Activated naive CD8-positive, alpha-beta T cell (primary cell): ENCODE measurements at regions not wholly inside any gene's neighbourhood (a gene's known extent, or its start where the extent isn't known, plus 50 kb on each side); places are given as distances from the start of the nearest gene placed in this dataset.

Experiments used
- H3K27ac Mint-ChIP-seq: one replicate; pipeline ENCODE4 v1.8.0; 2021; ENCODE audit warnings: mixed read lengths
- H3K27me3 Mint-ChIP-seq: one replicate; pipeline ENCODE4 v1.8.0; 2021; ENCODE audit warnings: mixed read lengths
- H3K36me3 Mint-ChIP-seq: one replicate; pipeline ENCODE4 v1.8.0; 2021; ENCODE audit warnings: mixed read lengths
- H3K4me1 Mint-ChIP-seq: one replicate; pipeline ENCODE4 v1.8.0; 2021; ENCODE audit warnings: low read depth, mixed read lengths
- H3K4me3 Mint-ChIP-seq: one replicate; pipeline ENCODE4 v1.8.0; 2021; ENCODE audit warnings: mild to moderate bottlenecking, mixed read lengths
- H3K9me3 Mint-ChIP-seq: one replicate; pipeline ENCODE4 v1.8.0; 2021; ENCODE audit warnings: low read depth, mixed read lengths

GRCh38 chr20:60292001-60292520 lies 333.8 kb downstream of the CDH26 start:
- H3K9me3 Mint-ChIP-seq = peaks cover 11% of the 10 kb centered on the region
- H3K4me1 Mint-ChIP-seq = peaks cover 5% of the 10 kb centered on the region
- no peak overlapping the region for H3K4me3 Mint-ChIP-seq
- H3K27me3 Mint-ChIP-seq = no peaks in the 10 kb centered on the region
- no peak overlapping the region for H3K27ac Mint-ChIP-seq
- peaks cover 3% of the 10 kb centered on the region for H3K36me3 Mint-ChIP-seq

GRCh38 chr20:60294632-60295031 lies 336.4 kb downstream of the CDH26 start:
- Mint-ChIP-seq H3K4me1 (peaks cover 5% of the 10 kb centered on the region), H3K36me3 (peaks cover 3% of the 10 kb centered on the region), H3K4me3 (no peak overlapping the region), H3K9me3 (peaks cover 11% of the 10 kb centered on the region), H3K27me3 (no peaks in the 10 kb centered on the region), H3K27ac (no peak overlapping the region)

DNA sequence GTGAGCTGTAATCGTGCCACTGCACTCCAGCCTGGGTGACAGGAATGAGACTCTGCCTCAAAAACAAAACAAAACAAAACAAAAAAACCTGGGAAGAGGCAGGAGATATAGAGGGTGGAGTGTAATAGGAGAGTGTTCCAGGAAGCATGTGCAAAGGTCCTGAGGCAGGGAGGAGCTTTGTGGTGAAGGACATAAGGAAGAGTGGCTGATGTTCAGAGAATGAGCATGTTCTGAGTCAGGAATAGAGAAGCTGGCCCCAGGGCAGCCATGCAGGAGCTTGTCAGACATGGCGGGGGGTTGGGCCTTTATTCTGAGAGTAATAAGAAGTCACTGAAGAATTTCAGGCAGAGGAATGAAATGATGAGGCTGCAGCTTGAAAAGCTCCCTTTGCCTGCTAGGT lies 337.0 kb downstream of the CDH26 start:
- H3K27ac Mint-ChIP-seq = no peak overlapping the region
- no peaks in the 10 kb centered on the region for H3K27me3 Mint-ChIP-seq
- peaks cover 5% of the 10 kb centered on the region for H3K4me1 Mint-ChIP-seq
- peaks cover 3% of the 10 kb centered on the region for H3K36me3 Mint-ChIP-seq
- H3K4me3 Mint-ChIP-seq = no peak overlapping the region
- H3K9me3 Mint-ChIP-seq = peaks cover 11% of the 10 kb centered on the region

DNA sequence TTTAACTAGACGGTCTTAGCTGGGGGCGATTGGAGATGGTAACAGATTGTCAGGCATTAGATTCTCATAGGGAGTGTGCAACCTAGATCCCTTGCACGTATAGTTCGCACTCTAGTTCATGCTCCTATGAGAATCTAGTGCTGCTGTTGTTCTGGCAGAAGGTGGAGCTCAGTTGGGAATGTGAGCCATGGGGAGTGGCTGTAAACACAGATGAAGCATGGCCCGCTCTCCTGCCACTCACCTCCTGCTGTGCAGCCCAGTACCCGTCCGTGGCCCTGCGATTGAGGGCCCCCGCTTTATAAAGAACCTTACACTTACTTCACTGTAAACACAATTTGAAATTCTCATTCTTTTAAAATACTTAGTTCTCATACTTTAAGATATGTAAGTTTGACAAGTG lies 339.4 kb downstream of the CDH26 start:
- Mint-ChIP-seq H3K9me3 (no peaks in the 10 kb centered on the region), H3K27me3 (no peaks in the 10 kb centered on the region), H3K36me3 (no peaks in the 10 kb centered on the region), H3K4me1 (peaks cover 5% of the 10 kb centered on the region), H3K27ac (no peak overlapping the region), H3K4me3 (no peak overlapping the region)

GRCh38 chr20:60298647-60299046 lies 340.4 kb downstream of the CDH26 start:
- Mint-ChIP-seq H3K27ac (no peak overlapping the region), H3K27me3 (no peaks in the 10 kb centered on the region), H3K36me3 (no peaks in the 10 kb centered on the region), H3K4me1 (peaks cover 5% of the 10 kb centered on the region), H3K4me3 (no peak overlapping the region), H3K9me3 (no peaks in the 10 kb centered on the region)

GRCh38 chr20:60299951-60300350 lies 341.7 kb downstream of the CDH26 start:
- Mint-ChIP-seq H3K27ac (no peak overlapping the region), H3K27me3 (no peaks in the 10 kb centered on the region), H3K4me1 (no peaks in the 10 kb centered on the region), H3K36me3 (no peaks in the 10 kb centered on the region), H3K9me3 (no peaks in the 10 kb centered on the region), H3K4me3 (no peak overlapping the region)

- Mint-ChIP-seq H3K4me1 (no peaks in the 10 kb centered on the region), H3K4me3 (no peak overlapping the region), H3K36me3 (no peaks in the 10 kb centered on the region), H3K27ac (no peak overlapping the region), H3K27me3 (no peaks in the 10 kb centered on the region), H3K9me3 (no peaks in the 10 kb centered on the region)
These were observed 342.2 kb downstream of the CDH26 start for GRCh38 chr20:60300374-60300773.

- no peak overlapping the region for H3K4me3 Mint-ChIP-seq
- no peaks in the 10 kb centered on the region for H3K9me3 Mint-ChIP-seq
- no peaks in the 10 kb centered on the region for H3K27me3 Mint-ChIP-seq
- no peaks in the 10 kb centered on the region for H3K4me1 Mint-ChIP-seq
- no peaks in the 10 kb centered on the region for H3K36me3 Mint-ChIP-seq
- H3K27ac Mint-ChIP-seq = no peak overlapping the region
These were observed 344.7 kb downstream of the CDH26 start for GRCh38 chr20:60302875-60303274.

- H3K4me1 Mint-ChIP-seq = no peaks in the 10 kb centered on the region
- no peak overlapping the region for H3K4me3 Mint-ChIP-seq
- H3K9me3 Mint-ChIP-seq = no peaks in the 10 kb centered on the region
- no peak overlapping the region for H3K27ac Mint-ChIP-seq
- H3K36me3 Mint-ChIP-seq = no peaks in the 10 kb centered on the region
- H3K27me3 Mint-ChIP-seq = no peaks in the 10 kb centered on the region
These were observed 345.9 kb downstream of the CDH26 start for GRCh38 chr20:60304026-60304590.

DNA sequence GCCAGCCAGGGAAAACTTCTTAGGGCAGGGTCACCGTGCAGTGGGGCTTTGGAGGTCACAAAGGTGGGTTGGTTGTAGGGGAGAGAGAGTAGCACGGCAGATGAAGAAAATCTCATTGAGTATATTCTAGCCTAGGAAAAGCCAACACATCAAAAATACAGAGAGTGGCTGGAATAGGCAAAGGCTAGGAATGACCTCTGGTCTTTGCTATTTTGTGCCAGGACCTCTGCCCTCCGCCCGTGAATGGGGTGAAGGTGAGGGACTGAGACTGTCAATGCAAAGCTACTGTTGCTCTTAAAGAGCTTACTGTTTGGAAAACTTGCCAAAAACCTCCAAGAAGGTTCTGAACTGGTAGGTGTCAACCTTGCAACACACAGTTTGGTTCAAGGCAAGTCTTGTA lies 346.7 kb downstream of the CDH26 start:
- Mint-ChIP-seq H3K27ac (no peak overlapping the region), H3K9me3 (no peaks in the 10 kb centered on the region), H3K4me3 (no peak overlapping the region), H3K27me3 (no peaks in the 10 kb centered on the region), H3K36me3 (no peaks in the 10 kb centered on the region), H3K4me1 (no peaks in the 10 kb centered on the region)

DNA sequence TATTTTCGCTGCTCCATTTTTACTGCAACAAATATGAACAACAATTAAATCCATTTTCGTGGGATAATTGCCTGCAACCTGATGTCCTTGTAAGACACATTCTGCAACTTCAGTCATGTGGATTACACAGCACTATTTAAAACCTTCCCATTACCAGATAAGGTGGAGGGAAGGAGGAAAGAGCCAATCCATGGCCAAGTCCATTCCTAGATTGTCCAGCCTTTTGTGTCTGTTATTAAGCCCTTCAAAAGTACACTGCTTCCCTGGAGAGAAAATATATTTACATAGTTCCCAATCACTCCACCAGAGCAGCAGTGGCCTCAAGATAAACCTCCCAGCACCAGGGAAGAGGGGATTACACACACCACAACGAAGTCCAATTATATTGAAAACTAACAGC lies 347.9 kb downstream of the CDH26 start:
- H3K9me3 Mint-ChIP-seq = no peaks in the 10 kb centered on the region
- no peaks in the 10 kb centered on the region for H3K4me1 Mint-ChIP-seq
- no peaks in the 10 kb centered on the region for H3K27me3 Mint-ChIP-seq
- H3K36me3 Mint-ChIP-seq = no peaks in the 10 kb centered on the region
- H3K4me3 Mint-ChIP-seq = no peak overlapping the region
- no peak overlapping the region for H3K27ac Mint-ChIP-seq

DNA sequence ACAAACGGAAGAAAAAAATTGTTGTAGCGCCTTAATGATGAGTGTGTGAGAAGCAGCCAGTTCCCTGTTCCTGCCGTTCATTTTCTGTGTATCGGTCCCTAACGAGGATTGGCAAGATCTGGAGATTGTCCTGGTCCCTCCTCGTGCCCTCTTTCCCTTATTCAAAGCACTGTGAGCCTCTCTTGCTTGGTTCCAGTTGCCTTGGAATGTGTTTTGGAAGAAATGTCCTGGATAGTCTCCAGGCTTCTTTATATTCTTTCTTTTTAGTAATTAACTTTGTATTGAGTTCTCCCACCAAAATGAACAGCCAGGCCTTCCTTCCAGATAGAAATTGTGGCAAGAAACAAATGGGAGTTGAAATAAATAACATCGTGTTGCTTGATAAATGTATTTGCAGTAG lies 348.3 kb downstream of the CDH26 start:
- Mint-ChIP-seq H3K4me3 (no peak overlapping the region), H3K36me3 (no peaks in the 10 kb centered on the region), H3K27ac (no peak overlapping the region), H3K9me3 (no peaks in the 10 kb centered on the region), H3K27me3 (no peaks in the 10 kb centered on the region), H3K4me1 (no peaks in the 10 kb centered on the region)

GRCh38 chr20:60310560-60311349 lies 352.5 kb downstream of the CDH26 start:
- Mint-ChIP-seq H3K27me3 (no peaks in the 10 kb centered on the region), H3K4me1 (no peaks in the 10 kb centered on the region), H3K9me3 (no peaks in the 10 kb centered on the region), H3K4me3 (no peak overlapping the region), H3K36me3 (no peaks in the 10 kb centered on the region), H3K27ac (no peak overlapping the region)

- no peaks in the 10 kb centered on the region for H3K4me1 Mint-ChIP-seq
- no peaks in the 10 kb centered on the region for H3K36me3 Mint-ChIP-seq
- H3K4me3 Mint-ChIP-seq = no peak overlapping the region
- H3K27ac Mint-ChIP-seq = no peak overlapping the region
- no peaks in the 10 kb centered on the region for H3K27me3 Mint-ChIP-seq
- no peaks in the 10 kb centered on the region for H3K9me3 Mint-ChIP-seq
These were observed 355.0 kb downstream of the CDH26 start for GRCh38 chr20:60313191-60313590.

DNA sequence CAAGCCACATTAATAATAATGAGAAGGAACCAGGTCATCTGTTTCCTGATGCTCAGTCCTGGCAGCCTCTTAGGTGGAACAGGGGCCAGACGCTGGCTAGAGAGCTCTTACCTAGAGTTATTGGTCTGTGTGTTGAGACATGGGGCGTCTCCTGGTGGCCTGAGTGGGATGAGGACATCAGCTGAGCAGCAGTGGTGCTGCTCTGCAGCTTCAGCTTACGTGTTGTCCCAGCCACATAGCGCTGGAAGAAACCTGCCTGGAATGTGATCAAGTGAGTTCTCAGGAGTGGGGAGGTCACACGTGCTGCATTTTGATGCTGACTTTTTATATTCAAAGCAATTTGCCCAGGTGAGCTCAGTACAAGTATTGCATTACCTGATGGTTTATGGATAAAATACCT lies 355.4 kb downstream of the CDH26 start:
- H3K9me3 Mint-ChIP-seq = no peaks in the 10 kb centered on the region
- no peak overlapping the region for H3K27ac Mint-ChIP-seq
- H3K4me3 Mint-ChIP-seq = no peak overlapping the region
- no peaks in the 10 kb centered on the region for H3K4me1 Mint-ChIP-seq
- H3K27me3 Mint-ChIP-seq = no peaks in the 10 kb centered on the region
- H3K36me3 Mint-ChIP-seq = no peaks in the 10 kb centered on the region

DNA sequence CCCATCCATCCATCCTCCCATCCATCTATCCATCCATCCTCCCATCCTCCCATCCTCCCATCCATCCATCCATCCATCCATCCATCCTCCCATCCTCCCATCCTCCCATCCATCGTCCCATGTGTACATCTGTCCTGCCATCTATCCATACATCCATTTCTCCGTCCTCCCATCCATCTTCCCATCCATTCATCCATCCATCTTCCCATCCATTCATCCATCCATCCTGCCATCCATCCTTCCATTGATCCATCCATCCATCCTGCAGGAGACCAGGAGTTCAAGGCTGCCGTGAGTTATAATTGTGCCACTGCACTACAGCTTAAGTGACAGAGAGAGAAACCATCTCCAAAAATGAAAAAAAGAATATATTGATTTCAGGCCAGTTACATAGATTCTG lies 356.5 kb downstream of the CDH26 start:
- H3K36me3 Mint-ChIP-seq = no peaks in the 10 kb centered on the region
- no peaks in the 10 kb centered on the region for H3K9me3 Mint-ChIP-seq
- H3K4me3 Mint-ChIP-seq = no peak overlapping the region
- H3K27ac Mint-ChIP-seq = no peak overlapping the region
- H3K4me1 Mint-ChIP-seq = no peaks in the 10 kb centered on the region
- H3K27me3 Mint-ChIP-seq = no peaks in the 10 kb centered on the region
